Fibroblast of gingiva (primary cell): ENCODE measurements at regions not wholly inside any gene's neighbourhood (a gene's known extent, or its start where the extent isn't known, plus 50 kb on each side); places are given as distances from the start of the nearest gene placed in this dataset.

Experiments
- DNase-seq: peaks from one replicate; pipeline ENCODE4 v3.0.0-alpha.2; 2011; ENCODE audit warnings: low read depth

GRCh38 chr6:6891949-6892461, 215.8 kb upstream of the RREB1 start:
- DNase-seq: no peak

GRCh38 chr6:6892744-6893583, 214.8 kb upstream of the RREB1 start:
- DNase-seq: no peak

- DNase-seq: no peak
These were observed 214.1 kb upstream of the RREB1 start for GRCh38 chr6:6893701-6894100.

GRCh38 chr6:6895929-6896328, 211.8 kb upstream of the RREB1 start:
- DNase-seq: no peak

- DNase-seq: no peak
These were observed 210.6 kb upstream of the RREB1 start for GRCh38 chr6:6897140-6897539.

DNA sequence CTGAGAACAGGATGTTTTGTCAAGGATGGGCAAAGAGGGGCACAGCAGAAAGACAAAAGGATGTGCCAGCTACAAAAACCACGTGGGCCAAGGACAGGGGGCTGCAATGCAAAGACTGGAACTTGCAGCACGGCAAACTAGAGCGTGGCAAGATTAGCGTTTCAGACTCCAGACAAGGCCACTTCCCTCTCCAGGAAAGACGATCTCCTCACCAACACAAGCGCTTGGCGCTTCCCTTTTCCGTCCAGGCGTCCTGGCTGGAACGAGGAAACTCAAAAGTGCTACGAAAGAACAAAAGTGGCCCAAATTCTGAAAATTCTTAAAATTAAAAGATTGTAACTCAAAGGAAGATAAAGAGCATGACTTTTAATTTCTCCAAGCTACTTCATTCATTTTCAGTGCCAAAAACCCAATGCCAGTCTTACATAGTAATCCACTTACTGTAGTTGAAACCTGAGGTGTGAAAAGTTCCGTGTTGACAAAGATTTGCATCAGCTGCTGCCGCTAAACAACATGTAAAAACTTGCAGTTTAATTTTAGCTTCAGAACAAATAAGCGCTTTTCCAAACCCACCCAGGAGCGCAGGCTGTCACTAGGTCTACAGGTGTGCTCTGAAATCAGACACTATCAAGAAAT, 207.1 kb upstream of the RREB1 start:
- no peak for DNase-seq

DNA sequence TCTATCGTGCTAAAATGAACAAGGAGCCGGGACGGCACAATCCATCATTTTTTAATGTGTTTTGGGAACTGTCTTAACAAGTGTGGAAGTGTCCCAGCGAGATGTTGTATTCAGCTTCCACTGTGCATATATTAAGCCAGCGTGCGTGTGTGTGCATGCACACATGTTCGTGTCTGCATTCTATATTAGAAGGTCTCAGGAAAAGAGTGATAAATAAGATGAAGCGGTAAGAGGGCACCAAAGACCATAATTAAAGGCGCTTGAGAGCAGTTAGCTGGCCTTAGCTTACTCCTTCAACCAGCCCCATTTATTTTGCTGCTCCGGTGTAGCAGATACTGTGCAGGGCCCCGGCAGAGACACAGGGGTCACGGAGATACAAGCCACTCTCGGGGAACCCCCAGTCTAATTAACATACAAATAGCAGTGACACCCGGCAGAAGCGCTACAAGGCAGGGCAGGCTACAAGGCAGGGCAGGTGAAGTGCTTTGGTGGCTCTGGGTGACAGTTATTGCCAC, 206.5 kb upstream of the RREB1 start:
- no peak for DNase-seq

DNA sequence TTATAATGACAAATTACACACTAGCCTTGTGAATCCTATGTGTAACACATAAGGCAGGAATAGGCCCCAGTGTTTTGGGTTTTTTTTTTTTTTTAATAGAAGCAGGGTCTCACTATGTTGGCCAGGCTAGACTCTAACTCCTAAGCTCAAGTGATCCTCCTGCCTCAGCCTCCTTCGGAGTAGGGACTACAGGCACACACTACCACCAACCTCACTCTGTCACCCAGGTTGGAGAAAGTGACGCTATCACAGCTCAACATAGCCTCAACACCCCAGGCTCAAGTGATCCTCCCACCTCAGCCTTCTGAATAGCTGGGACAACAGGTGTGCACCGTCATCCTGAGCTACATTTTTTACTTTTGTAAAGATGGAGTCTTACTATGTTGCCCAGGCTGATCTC, 205.8 kb upstream of the RREB1 start:
- no peak for DNase-seq

DNA sequence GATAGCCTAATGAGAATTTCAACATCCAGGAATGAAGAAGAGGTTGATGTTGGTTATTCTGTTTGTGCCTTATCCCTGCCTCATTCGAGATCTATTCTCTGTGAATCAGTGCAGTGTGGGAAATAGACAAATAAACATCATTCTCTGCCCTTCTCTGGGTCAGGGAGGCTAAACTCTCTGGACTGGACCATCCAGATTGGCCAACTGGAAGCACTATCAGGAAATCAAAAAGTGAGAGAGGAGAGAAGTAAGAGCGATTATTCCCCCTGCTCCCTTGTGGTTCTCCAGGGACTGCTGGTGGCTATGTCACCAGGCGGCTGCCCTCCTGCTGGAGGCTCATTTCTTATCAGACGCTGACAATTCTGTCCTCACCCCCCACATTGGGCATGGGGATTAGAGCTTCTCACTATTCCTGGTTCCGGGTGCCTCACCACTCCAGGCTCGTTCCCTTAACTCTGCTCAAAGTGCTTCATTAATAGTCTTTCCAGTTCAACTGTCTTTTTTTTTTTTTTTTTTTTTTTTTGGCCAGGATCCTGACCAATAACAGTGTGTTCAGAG, 201.7 kb upstream of the RREB1 start:
- DNase-seq: no peak

- no peak for DNase-seq
These were observed 201.1 kb upstream of the RREB1 start for GRCh38 chr6:6906570-6907213.

- no peak for DNase-seq
These were observed 200.5 kb upstream of the RREB1 start for GRCh38 chr6:6907286-6907685.

- no peak for DNase-seq
These were observed 199.6 kb upstream of the RREB1 start for GRCh38 chr6:6908121-6908520.

DNA sequence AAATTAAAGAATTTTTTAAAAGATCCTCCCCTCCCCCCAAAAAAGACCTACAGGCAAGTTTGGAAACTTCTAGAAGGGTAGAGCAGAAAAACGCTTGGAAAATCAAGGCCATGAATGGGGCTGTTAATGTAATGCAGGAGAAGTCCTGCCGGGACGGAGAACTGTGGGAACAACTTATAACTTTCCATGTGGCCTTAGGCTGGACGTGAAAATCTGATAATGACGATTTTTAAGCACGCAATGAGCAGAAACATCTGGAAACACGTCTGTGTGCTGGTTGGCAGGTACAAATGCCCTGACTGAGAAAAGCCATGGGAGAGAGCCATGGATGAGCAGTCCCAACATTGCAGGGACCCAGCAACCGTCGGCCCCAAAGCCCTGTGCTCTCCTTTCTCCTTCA, 198.7 kb upstream of the RREB1 start:
- DNase-seq: no peak

- no peak for DNase-seq
These were observed 196.9 kb upstream of the RREB1 start for GRCh38 chr6:6910734-6911295.

DNA sequence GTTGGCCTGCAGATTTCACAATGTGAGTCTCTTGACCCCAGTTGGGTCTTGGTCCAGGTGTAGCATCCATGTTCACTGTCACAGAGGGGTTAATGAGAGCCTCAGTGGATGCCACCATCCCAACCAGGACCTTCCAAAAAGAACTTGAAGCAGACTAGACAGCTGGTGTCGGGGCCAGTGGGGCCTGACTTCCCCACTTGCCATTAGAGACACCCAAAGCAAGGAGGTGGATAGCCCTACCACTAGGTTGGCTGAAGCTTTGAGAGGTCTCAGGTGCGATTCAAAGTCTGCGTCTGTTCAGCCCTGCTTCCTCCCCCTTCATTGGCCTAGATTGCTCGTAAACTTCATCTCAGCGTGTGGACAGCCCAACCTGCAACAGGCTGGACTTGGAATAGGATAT, 196.4 kb upstream of the RREB1 start:
- no peak for DNase-seq

- DNase-seq: no peak
These were observed 194.7 kb upstream of the RREB1 start for GRCh38 chr6:6912817-6913744.

DNA sequence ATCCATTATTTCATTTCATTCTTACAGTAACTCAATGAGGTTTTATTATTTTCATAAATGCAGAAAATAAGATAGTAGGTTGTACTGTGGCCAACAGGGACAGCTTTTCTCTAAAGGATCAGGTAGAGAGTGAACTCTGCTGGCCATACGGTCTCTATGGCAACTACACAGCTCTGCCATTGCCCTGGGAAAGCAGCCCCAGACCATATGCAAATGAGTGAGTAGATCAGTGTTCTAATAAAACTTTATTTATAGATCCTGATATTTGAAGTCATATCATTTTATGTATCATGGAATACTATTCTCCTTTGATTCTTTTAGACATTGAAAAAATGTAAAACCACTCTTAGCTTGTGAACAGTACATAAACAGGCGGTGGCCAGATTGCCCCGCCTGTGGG, 192.5 kb upstream of the RREB1 start:
- DNase-seq: no peak

GRCh38 chr6:6915813-6916547, 191.8 kb upstream of the RREB1 start:
- DNase-seq: peak; percentile 83

GRCh38 chr6:6916598-6916997, 191.2 kb upstream of the RREB1 start:
- no peak for DNase-seq
